T-helper 2 cell treated with Interferon-gamma antibody and Interleukin-4, amounts not matched to agents 100 ng/mL and 5 ng/mL, for 36 hours (primary cell): ENCODE measurements at regions not wholly inside any gene's neighbourhood (a gene's known extent, or its start where the extent isn't known, plus 50 kb on each side); places are given as distances from the start of the nearest gene placed in this dataset.

Experiments
- intact Hi-C: fragments of 100-400 bp; cut with micrococcal nuclease; formaldehyde crosslinking; loops from one replicate; pipeline ENCODE4 v1.15.1; 2023

- intact Hi-C loops, result no loop called here
Observed at GRCh38 chr5:125794922-125795321, 628.3 kb upstream of the GRAMD2B start.

GRCh38 chr5:125798307-125798706 is 624.9 kb upstream of the GRAMD2B start:
- intact Hi-C loops, result no loop called here

- intact Hi-C loops, result no loop called here
Observed at GRCh38 chr5:125812651-125813050, 610.6 kb upstream of the GRAMD2B start.

- intact Hi-C loops, result no loop called here
Observed at GRCh38 chr5:125813221-125813974, 609.8 kb upstream of the GRAMD2B start.

GRCh38 chr5:125814119-125814518 is 609.1 kb upstream of the GRAMD2B start:
- intact Hi-C loops, result no loop called here

GRCh38 chr5:125823572-125823971 is 599.6 kb upstream of the GRAMD2B start:
- intact Hi-C loops, result no loop called here

- intact Hi-C loops, result no loop called here
Observed at GRCh38 chr5:125826214-125826613, 597.0 kb upstream of the GRAMD2B start.

- intact Hi-C loops, result no loop called here
Observed at GRCh38 chr5:125829349-125829748, 593.9 kb upstream of the GRAMD2B start.

GRCh38 chr5:125833398-125833797 is 589.8 kb upstream of the GRAMD2B start:
- intact Hi-C loops, result no loop called here

GRCh38 chr5:125834438-125835115 is 588.6 kb upstream of the GRAMD2B start:
- intact Hi-C loops, result no loop called here

- intact Hi-C loops, result no loop called here
Observed at GRCh38 chr5:125835293-125836172, 587.7 kb upstream of the GRAMD2B start.

GRCh38 chr5:125836256-125836655 is 587.0 kb upstream of the GRAMD2B start:
- intact Hi-C loops, result no loop called here

- intact Hi-C loops, result no loop called here
Observed at GRCh38 chr5:125837866-125838265, 585.3 kb upstream of the GRAMD2B start.

- intact Hi-C loops, result no loop called here
Observed at GRCh38 chr5:125847561-125847960, 575.6 kb upstream of the GRAMD2B start.

- intact Hi-C loops, result no loop called here
Observed at GRCh38 chr5:125848751-125849150, 574.5 kb upstream of the GRAMD2B start.

GRCh38 chr5:125856949-125857348 is 566.3 kb upstream of the GRAMD2B start:
- intact Hi-C loops, result no loop called here

GRCh38 chr5:125863579-125863978 is 559.6 kb upstream of the GRAMD2B start:
- intact Hi-C loops, result no loop called here

GRCh38 chr5:125865166-125865815 is 557.9 kb upstream of the GRAMD2B start:
- intact Hi-C loops, result no loop called here

- intact Hi-C loops, result no loop called here
Observed at GRCh38 chr5:125868036-125868435, 555.2 kb upstream of the GRAMD2B start.

- intact Hi-C loops, result no loop called here
Observed at GRCh38 chr5:125870256-125870655, 553.0 kb upstream of the GRAMD2B start.

- intact Hi-C loops, result no loop called here
Observed at GRCh38 chr5:125874057-125874456, 549.2 kb upstream of the GRAMD2B start.
